ENCODE measurements at regions not wholly inside any gene's neighbourhood (a gene's known extent, or its start where the extent isn't known, plus 50 kb on each side); places are given as distances from the start of the nearest gene placed in this dataset.

GRCh38 chr4:187633245-187633644 lies 362.3 kb upstream of the ZFP42 start:
- no peak for TF ChIP-seq CTCF (IDR thresholded peaks at IDR 0.05; ENCODE audit: insufficient read depth, low read length)
- TF ChIP-seq POLR2AphosphoS5 (IDR thresholded peaks at IDR 0.05; ENCODE audit: low read depth): no peak
- TF ChIP-seq GABPA (IDR thresholded peaks at IDR 0.05; ENCODE audit: low read depth): no peak
